OCI-LY7 (cell line): ENCODE measurements at regions not wholly inside any gene's neighbourhood (a gene's known extent, or its start where the extent isn't known, plus 50 kb on each side); places are given as distances from the start of the nearest gene placed in this dataset.
"Not testable (repeated sequence)": the region's sequence is repeated elsewhere in the genome, so short reads cannot be mapped to it uniquely, and the experiment has no call there.

Source experiments
- BruUV-seq: library from RNA; stranded (reverse); fragments of 400-500 nt; replicated peaks from 2 replicates; lab custom pipeline; 2021; lab: Mats Ljungman, UMichigan
- CTCF ChIA-PET: fragments of 300-600 bp; sonication (Branson Sonifier 250); formaldehyde crosslinking; loops from one replicate; lab custom pipeline; 2022; ENCODE audit warnings: antibody characterized with exemption; ENCODE audit not compliant: unreplicated experiment; lab: Charles Lee
- POLR2A ChIA-PET: fragments of 300-600 bp; sonication (Branson Sonifier 250); formaldehyde crosslinking; loops from one replicate; lab custom pipeline; 2022; ENCODE audit warnings: antibody characterized with exemption; lab: Charles Lee
- DNase-seq: peaks from one replicate; pipeline ENCODE4 v3.0.0-alpha.2; 2015; ENCODE audit warnings: low spot score
- H2AFZ ChIP-seq: fragments of 200-600 bp; sonication (generic), shearing (Covaris generic); 2 replicates; pipeline ENCODE4 v1.6.1; 2014; ENCODE audit warnings: mild to moderate bottlenecking, antibody characterized with exemption, low read length, moderate library complexity
- H3K27ac ChIP-seq: fragments of 200-600 bp; sonication (generic); 2 replicates; pipeline ENCODE4 v1.5.1; 2014; ENCODE audit warnings: mixed run types, low read depth, mild to moderate bottlenecking, moderate library complexity, low read length, inconsistent platforms; ENCODE audit not compliant: poor library complexity, severe bottlenecking
- H3K36me3 ChIP-seq: fragments of 200-600 bp; sonication (generic); 2 replicates; pipeline ENCODE4 v1.6.1; 2014; ENCODE audit warnings: mild to moderate bottlenecking, antibody characterized with exemption, low read length, moderate library complexity, mixed read lengths; ENCODE audit not compliant: insufficient read depth
- H3K4me1 ChIP-seq: fragments of 200-600 bp; sonication (generic); 2 replicates; pipeline ENCODE4 v1.5.1; 2014; ENCODE audit warnings: mild to moderate bottlenecking, low read length; ENCODE audit not compliant: insufficient read depth, poor library complexity, severe bottlenecking
- H3K4me2 ChIP-seq: fragments of 200-600 bp; sonication (generic); 2 replicates; pipeline ENCODE4 v1.6.1; 2014; ENCODE audit warnings: mild to moderate bottlenecking, low read length
- H3K4me3 ChIP-seq: fragments of 200-600 bp; sonication (generic); 2 replicates; pipeline ENCODE4 v1.5.1; 2014; ENCODE audit warnings: mild to moderate bottlenecking, low read depth, low read length; ENCODE audit not compliant: poor library complexity, severe bottlenecking
- H3K79me2 ChIP-seq: fragments of 200-600 bp; sonication (generic); 2 replicates; pipeline ENCODE4 v1.6.1; 2016; ENCODE audit warnings: low read depth, mild to moderate bottlenecking, low read length, moderate library complexity, mixed read lengths; ENCODE audit not compliant: insufficient read depth
- H3K9me2 ChIP-seq: fragments of 200-600 bp; sonication (generic); 2 replicates; pipeline ENCODE4 v1.6.1; 2016; ENCODE audit warnings: mild to moderate bottlenecking, low read length, mixed read lengths; ENCODE audit not compliant: insufficient read depth
- H3K9me3 ChIP-seq: fragments of 200-600 bp; sonication (generic); 2 replicates; pipeline ENCODE4 v1.6.1; 2014; ENCODE audit warnings: mild to moderate bottlenecking, mixed run types, low read length, mixed read lengths
- H4K20me1 ChIP-seq: fragments of 200-600 bp; sonication (generic); 2 replicates; pipeline ENCODE4 v1.6.1; 2014; ENCODE audit warnings: mild to moderate bottlenecking, antibody characterized with exemption, low read length, moderate library complexity, mixed read lengths; ENCODE audit not compliant: insufficient read depth
- EZH2phosphoT487 ChIP-seq: fragments of 200-600 bp; sonication (generic); IDR thresholded peaks from 2 replicates; pipeline ENCODE4 v1.6.1; 2018; ENCODE audit warnings: low read depth, borderline replicate concordance, mild to moderate bottlenecking, mixed run types, antibody characterized with exemption, low read length, moderate library complexity, mixed read lengths
- intact Hi-C: fragments of 100-400 bp; cut with micrococcal nuclease; formaldehyde crosslinking; loops from one replicate; pipeline ENCODE4 v1.10.0; 2022; ENCODE audit not compliant: unreplicated experiment
- TF ChIP-seq, protein P1 (sequence below): fragments of 200-600 bp; sonication (generic); conservative IDR thresholded peaks from 2 replicates; pipeline ENCODE4 v1.5.1; 2014; ENCODE audit warnings: mild to moderate bottlenecking, antibody characterized with exemption, low read length, moderate library complexity, mixed read lengths

DNA sequence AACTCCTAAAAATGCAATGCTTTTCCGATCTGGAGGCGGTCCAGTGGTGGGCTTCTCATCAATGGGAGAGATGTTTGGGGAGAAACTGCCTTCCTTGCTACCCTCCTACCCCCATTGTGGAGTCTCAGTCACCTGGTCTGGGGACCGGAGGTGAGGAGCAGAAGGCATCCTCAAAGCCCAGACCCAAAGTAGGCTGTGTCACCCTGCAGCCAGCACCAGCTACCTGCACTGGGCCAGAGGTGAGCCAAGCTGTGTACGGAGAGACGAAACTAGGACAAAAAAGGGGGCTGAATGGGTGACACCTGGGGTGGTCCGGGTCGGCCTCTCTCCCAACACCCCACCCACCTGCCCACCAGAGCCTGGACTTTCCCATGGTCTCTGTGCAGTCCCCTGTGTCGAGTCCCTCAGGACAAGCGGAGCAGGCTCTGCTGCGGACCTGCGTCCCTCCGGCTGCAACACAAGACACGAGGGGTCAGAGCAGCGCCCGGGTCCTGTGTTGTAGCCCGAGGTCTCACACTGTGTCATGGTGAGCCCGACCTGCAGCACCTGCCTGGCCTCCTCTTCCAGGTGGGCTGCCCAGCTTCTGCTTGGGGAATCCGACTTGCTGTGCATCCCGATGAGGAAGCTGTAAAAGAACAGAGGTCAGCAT is 68.0 kb upstream of the RMP24 start:
- ChIA-PET POLR2A (no interaction called here), CTCF (no interaction called here)
- no peaks in the 10 kb centered on the region for H3K9me2 ChIP-seq
- H3K79me2 ChIP-seq: no peaks in the 10 kb centered on the region
- H3K27ac ChIP-seq: no peak overlapping the region
- no peak for DNase-seq
- H3K36me3 ChIP-seq: no peaks in the 10 kb centered on the region
- H4K20me1 ChIP-seq: no peaks in the 10 kb centered on the region
- H3K4me2 ChIP-seq: no peak overlapping the region
- no peaks in the 10 kb centered on the region for H3K4me1 ChIP-seq
- H3K4me3 ChIP-seq: no peak overlapping the region
- no peaks in the 10 kb centered on the region for H3K9me3 ChIP-seq
- intact Hi-C loops: no loop called here
- TF ChIP-seq, protein P1, sequence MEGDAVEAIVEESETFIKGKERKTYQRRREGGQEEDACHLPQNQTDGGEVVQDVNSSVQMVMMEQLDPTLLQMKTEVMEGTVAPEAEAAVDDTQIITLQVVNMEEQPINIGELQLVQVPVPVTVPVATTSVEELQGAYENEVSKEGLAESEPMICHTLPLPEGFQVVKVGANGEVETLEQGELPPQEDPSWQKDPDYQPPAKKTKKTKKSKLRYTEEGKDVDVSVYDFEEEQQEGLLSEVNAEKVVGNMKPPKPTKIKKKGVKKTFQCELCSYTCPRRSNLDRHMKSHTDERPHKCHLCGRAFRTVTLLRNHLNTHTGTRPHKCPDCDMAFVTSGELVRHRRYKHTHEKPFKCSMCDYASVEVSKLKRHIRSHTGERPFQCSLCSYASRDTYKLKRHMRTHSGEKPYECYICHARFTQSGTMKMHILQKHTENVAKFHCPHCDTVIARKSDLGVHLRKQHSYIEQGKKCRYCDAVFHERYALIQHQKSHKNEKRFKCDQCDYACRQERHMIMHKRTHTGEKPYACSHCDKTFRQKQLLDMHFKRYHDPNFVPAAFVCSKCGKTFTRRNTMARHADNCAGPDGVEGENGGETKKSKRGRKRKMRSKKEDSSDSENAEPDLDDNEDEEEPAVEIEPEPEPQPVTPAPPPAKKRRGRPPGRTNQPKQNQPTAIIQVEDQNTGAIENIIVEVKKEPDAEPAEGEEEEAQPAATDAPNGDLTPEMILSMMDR: no peak
- no peak for TF ChIP-seq EZH2phosphoT487
- BruUV-seq: no TSS peak
- no peak overlapping the region for H2AFZ ChIP-seq

DNA sequence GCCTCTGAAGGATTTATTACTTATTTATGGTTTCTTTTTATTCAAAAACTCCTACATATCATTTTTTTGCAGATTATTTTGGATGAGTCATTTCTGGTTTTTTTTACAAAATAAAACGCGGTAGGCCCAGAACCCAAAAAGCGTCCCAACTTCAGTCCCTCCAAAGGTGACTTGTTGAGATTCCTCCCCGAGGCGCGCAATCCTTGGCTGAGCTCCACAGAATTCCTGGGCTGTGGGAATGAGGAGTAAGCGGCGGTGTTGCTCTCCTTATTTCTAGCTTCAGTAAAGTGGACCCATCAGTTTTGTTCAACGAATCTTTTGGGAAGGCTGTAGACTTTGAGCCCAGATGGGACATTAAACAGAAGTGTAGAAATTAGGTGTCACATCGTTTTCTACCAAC is 67.0 kb upstream of the RMP24 start:
- intact Hi-C loops: no loop called here
- H3K4me2 ChIP-seq: no peak overlapping the region
- ChIA-PET POLR2A (no interaction called here), CTCF (no interaction called here)
- TF ChIP-seq EZH2phosphoT487: no peak
- TF ChIP-seq, protein P1: no peak
- H2AFZ ChIP-seq: no peak overlapping the region
- H3K9me2 ChIP-seq: no peaks in the 10 kb centered on the region
- no peaks in the 10 kb centered on the region for H3K9me3 ChIP-seq
- no peaks in the 10 kb centered on the region for H4K20me1 ChIP-seq
- no peaks in the 10 kb centered on the region for H3K79me2 ChIP-seq
- no peak overlapping the region for H3K27ac ChIP-seq
- DNase-seq: no peak
- H3K4me1 ChIP-seq: no peaks in the 10 kb centered on the region
- H3K4me3 ChIP-seq: no peak overlapping the region
- no TSS peak for BruUV-seq
- H3K36me3 ChIP-seq: no peaks in the 10 kb centered on the region

- H3K4me2 ChIP-seq, H3K79me2 ChIP-seq, H4K20me1 ChIP-seq, CTCF ChIA-PET, H3K36me3 ChIP-seq, H3K4me1 ChIP-seq, H3K27ac ChIP-seq, H2AFZ ChIP-seq, DNase-seq, intact Hi-C loops, POLR2A ChIA-PET, H3K9me2 ChIP-seq, H3K4me3 ChIP-seq, H3K9me3 ChIP-seq, BruUV-seq: not testable (repeated sequence)
These were observed 66.2 kb upstream of the RMP24 start for GRCh38 chr18:35906291-35906690.
